HEK293 (cell line): ENCODE measurements at regions not wholly inside any gene's neighbourhood (a gene's known extent, or its start where the extent isn't known, plus 50 kb on each side); places are given as distances from the start of the nearest gene placed in this dataset.
A peak's percentile ranks its signal among the peaks of the same experiment; 100 is the strongest.

Experiments
- BCL11B ChIP-seq: fragments of 450-650 bp; formaldehyde crosslinking; IDR thresholded peaks from 2 replicates; pipeline ENCODE4 v1.5.1; 2016; ENCODE audit warnings: low read depth, missing biosample characterization, missing genetic modification characterization
- EGR2 ChIP-seq: fragments of 450-650 bp; formaldehyde crosslinking; IDR thresholded peaks from 2 replicates; pipeline ENCODE4 v1.5.1; 2016; ENCODE audit warnings: low read depth, missing biosample characterization, missing genetic modification characterization
- FEZF1 ChIP-seq: fragments of 450-650 bp; formaldehyde crosslinking; IDR thresholded peaks from 2 replicates; pipeline ENCODE4 v1.5.1; 2016; ENCODE audit warnings: missing biosample characterization, missing genetic modification characterization
- GFI1B ChIP-seq: fragments of 450-650 bp; formaldehyde crosslinking; IDR thresholded peaks from 2 replicates; pipeline ENCODE4 v1.5.1; 2016; ENCODE audit warnings: missing biosample characterization, missing genetic modification characterization
- HOXC10 ChIP-seq: sonication (generic); formaldehyde crosslinking; IDR thresholded peaks from 2 replicates; pipeline ENCODE4 v1.8.1; 2023; ENCODE audit warnings: mild to moderate bottlenecking, missing genetic modification reagents
- KLF1 ChIP-seq: fragments of 450-650 bp; formaldehyde crosslinking; IDR thresholded peaks from 2 replicates; pipeline ENCODE4 v1.5.1; 2016; ENCODE audit warnings: missing biosample characterization, missing genetic modification characterization
- KLF10 ChIP-seq: fragments of 450-650 bp; IDR thresholded peaks from 2 replicates; pipeline ENCODE4 v1.5.1; 2018; ENCODE audit warnings: missing biosample characterization, mild to moderate bottlenecking, missing genetic modification characterization
- KLF9 ChIP-seq: fragments of 450-650 bp; formaldehyde crosslinking; IDR thresholded peaks from 2 replicates; pipeline ENCODE4 v1.5.1; 2016; ENCODE audit warnings: missing biosample characterization, missing genetic modification characterization, low read depth
- MEIS1 ChIP-seq: sonication (generic); formaldehyde crosslinking; IDR thresholded peaks from 2 replicates; pipeline ENCODE4 v1.8.1; 2022; ENCODE audit warnings: missing genetic modification reagents, mild to moderate bottlenecking, borderline replicate concordance
- MZF1 ChIP-seq: fragments of 450-650 bp; formaldehyde crosslinking; IDR thresholded peaks from 2 replicates; pipeline ENCODE4 v1.5.1; 2017; ENCODE audit warnings: missing biosample characterization, missing genetic modification characterization, borderline replicate concordance
- OSR2 ChIP-seq: fragments of 450-650 bp; formaldehyde crosslinking; IDR thresholded peaks from 2 replicates; pipeline ENCODE4 v1.5.1; 2016; ENCODE audit warnings: missing biosample characterization, missing genetic modification characterization
- REPIN1 ChIP-seq: fragments of 450-650 bp; formaldehyde crosslinking; IDR thresholded peaks from 2 replicates; pipeline ENCODE4 v1.5.1; 2017; ENCODE audit warnings: missing biosample characterization, missing genetic modification characterization, low read depth
- SCRT1 ChIP-seq: fragments of 450-650 bp; formaldehyde crosslinking; IDR thresholded peaks from 2 replicates; pipeline ENCODE4 v1.5.1; 2016; ENCODE audit warnings: missing biosample characterization, missing genetic modification characterization, borderline replicate concordance
- SP7 ChIP-seq: fragments of 450-650 bp; formaldehyde crosslinking; IDR thresholded peaks from 2 replicates; pipeline ENCODE4 v1.5.1; 2016; ENCODE audit warnings: missing biosample characterization, missing genetic modification characterization
- WT1 ChIP-seq: fragments of 450-650 bp; formaldehyde crosslinking; IDR thresholded peaks from 2 replicates; pipeline ENCODE4 v1.5.1; 2016; ENCODE audit warnings: missing biosample characterization, missing genetic modification characterization
- YY2 ChIP-seq: fragments of 450-650 bp; formaldehyde crosslinking; IDR thresholded peaks from 2 replicates; pipeline ENCODE4 v1.5.1; 2016; ENCODE audit warnings: missing biosample characterization, missing genetic modification characterization
- ZEB2 ChIP-seq: fragments of 450-650 bp; formaldehyde crosslinking; IDR thresholded peaks from 2 replicates; pipeline ENCODE4 v1.5.1; 2016; ENCODE audit warnings: missing biosample characterization, missing genetic modification characterization
- ZFP69B ChIP-seq: fragments of 450-650 bp; formaldehyde crosslinking; IDR thresholded peaks from 2 replicates; pipeline ENCODE4 v1.5.1; 2016; ENCODE audit warnings: missing biosample characterization, missing genetic modification characterization
- ZIC2 ChIP-seq: fragments of 450-650 bp; formaldehyde crosslinking; IDR thresholded peaks from 2 replicates; pipeline ENCODE4 v1.5.1; 2016; ENCODE audit warnings: missing biosample characterization, missing genetic modification characterization
- ZNF132 ChIP-seq: fragments of 450-650 bp; formaldehyde crosslinking; IDR thresholded peaks from 2 replicates; pipeline ENCODE4 v1.5.1; 2017; ENCODE audit warnings: missing biosample characterization, missing genetic modification characterization, borderline replicate concordance
- ZNF157 ChIP-seq: fragments of 450-650 bp; formaldehyde crosslinking; IDR thresholded peaks from 2 replicates; pipeline ENCODE4 v1.5.1; 2016; ENCODE audit warnings: missing biosample characterization, missing genetic modification characterization
- ZNF169 ChIP-seq: fragments of 450-650 bp; formaldehyde crosslinking; IDR thresholded peaks from 2 replicates; pipeline ENCODE4 v1.5.1; 2016; ENCODE audit warnings: missing biosample characterization, missing genetic modification characterization
- ZNF302 ChIP-seq: fragments of 450-650 bp; formaldehyde crosslinking; IDR thresholded peaks from 2 replicates; pipeline ENCODE4 v1.5.1; 2016; ENCODE audit warnings: missing biosample characterization, missing genetic modification characterization, low read depth
- ZNF311 ChIP-seq: fragments of 450-650 bp; formaldehyde crosslinking; IDR thresholded peaks from 2 replicates; pipeline ENCODE4 v1.5.1; 2017; ENCODE audit warnings: missing biosample characterization, missing genetic modification characterization, borderline replicate concordance
- ZNF366 ChIP-seq: fragments of 450-650 bp; formaldehyde crosslinking; conservative IDR thresholded peaks from 2 replicates; pipeline ENCODE4 v1.5.1; 2016; ENCODE audit warnings: missing biosample characterization, missing genetic modification characterization
- ZNF394 ChIP-seq: fragments of 450-650 bp; formaldehyde crosslinking; IDR thresholded peaks from 2 replicates; pipeline ENCODE4 v1.5.1; 2016; ENCODE audit warnings: missing biosample characterization, missing genetic modification characterization, mild to moderate bottlenecking, moderate library complexity, borderline replicate concordance
- ZNF571 ChIP-seq: fragments of 450-650 bp; formaldehyde crosslinking; IDR thresholded peaks from 2 replicates; pipeline ENCODE4 v1.5.0; 2017; ENCODE audit warnings: missing biosample characterization, missing genetic modification characterization
- ZNF596 ChIP-seq: fragments of 450-650 bp; IDR thresholded peaks from 2 replicates; pipeline ENCODE4 v1.5.0; 2018; ENCODE audit warnings: missing biosample characterization, mild to moderate bottlenecking, missing genetic modification characterization, moderate library complexity
- ZNF76 ChIP-seq: fragments of 450-650 bp; formaldehyde crosslinking; IDR thresholded peaks from 2 replicates; pipeline ENCODE4; 2016; ENCODE audit warnings: low read depth, missing biosample characterization, missing genetic modification characterization, borderline replicate concordance
- TF ChIP-seq, protein P1 (sequence below): fragments of 450-650 bp; formaldehyde crosslinking; IDR thresholded peaks from 2 replicates; pipeline ENCODE4 v1.5.1; 2016; ENCODE audit warnings: missing biosample characterization, missing genetic modification characterization
- TF ChIP-seq, protein P2 (sequence below): fragments of 450-650 bp; formaldehyde crosslinking; IDR thresholded peaks from 2 replicates; pipeline ENCODE4 v1.5.1; 2016; ENCODE audit warnings: missing biosample characterization, missing genetic modification characterization
- TF ChIP-seq, protein P3 (sequence below): fragments of 450-650 bp; formaldehyde crosslinking; IDR thresholded peaks from 2 replicates; pipeline ENCODE4 v1.5.1; 2017; ENCODE audit warnings: missing biosample characterization, missing genetic modification characterization
- TF ChIP-seq, protein P4 (sequence below): fragments of 450-650 bp; formaldehyde crosslinking; conservative IDR thresholded peaks from 2 replicates; pipeline ENCODE4 v1.5.1; 2016; ENCODE audit warnings: low read depth, missing biosample characterization, missing genetic modification characterization

DNA sequence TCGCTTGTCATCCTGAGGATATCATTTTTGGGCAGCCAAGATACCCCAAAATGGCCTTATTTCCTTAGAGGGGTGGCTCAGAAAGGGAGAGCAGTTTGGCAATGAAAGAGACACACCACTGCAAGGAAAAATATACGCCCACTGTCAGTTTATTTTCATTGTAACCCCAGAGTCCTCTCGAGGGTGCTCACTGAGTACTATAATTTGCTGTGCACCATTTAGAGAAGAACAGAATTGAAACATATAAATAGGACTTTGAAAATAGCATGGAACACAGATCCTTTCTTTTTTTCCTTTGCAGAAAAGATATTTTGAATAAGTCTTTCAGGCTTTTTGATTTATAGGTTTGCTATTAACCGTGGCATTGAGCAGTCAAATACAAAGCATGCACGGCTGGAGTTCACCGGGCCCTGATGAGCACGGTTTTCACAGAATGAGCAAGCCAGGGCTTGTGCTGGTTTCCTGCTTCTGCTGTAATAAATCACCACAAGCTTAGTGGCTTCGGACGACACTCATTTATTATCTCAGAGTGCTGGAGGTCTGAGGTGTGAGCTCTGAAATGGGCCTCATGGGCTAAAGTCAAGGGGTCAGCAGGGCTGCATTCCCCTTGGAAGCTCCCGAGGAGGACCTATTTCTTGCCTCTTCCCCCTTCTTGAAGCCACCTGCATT lies 152.3 kb downstream of the ZNF664 start (continued):
- TF ChIP-seq, protein P1, sequence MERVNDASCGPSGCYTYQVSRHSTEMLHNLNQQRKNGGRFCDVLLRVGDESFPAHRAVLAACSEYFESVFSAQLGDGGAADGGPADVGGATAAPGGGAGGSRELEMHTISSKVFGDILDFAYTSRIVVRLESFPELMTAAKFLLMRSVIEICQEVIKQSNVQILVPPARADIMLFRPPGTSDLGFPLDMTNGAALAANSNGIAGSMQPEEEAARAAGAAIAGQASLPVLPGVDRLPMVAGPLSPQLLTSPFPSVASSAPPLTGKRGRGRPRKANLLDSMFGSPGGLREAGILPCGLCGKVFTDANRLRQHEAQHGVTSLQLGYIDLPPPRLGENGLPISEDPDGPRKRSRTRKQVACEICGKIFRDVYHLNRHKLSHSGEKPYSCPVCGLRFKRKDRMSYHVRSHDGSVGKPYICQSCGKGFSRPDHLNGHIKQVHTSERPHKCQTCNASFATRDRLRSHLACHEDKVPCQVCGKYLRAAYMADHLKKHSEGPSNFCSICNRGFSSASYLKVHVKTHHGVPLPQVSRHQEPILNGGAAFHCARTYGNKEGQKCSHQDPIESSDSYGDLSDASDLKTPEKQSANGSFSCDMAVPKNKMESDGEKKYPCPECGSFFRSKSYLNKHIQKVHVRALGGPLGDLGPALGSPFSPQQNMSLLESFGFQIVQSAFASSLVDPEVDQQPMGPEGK (tag by site-specific recombination): no peak
- no peak for TF ChIP-seq YY2 (tag by site-specific recombination)
- TF ChIP-seq FEZF1 (tag by site-specific recombination): peak; percentile 74
- TF ChIP-seq ZNF132 (tag by site-specific recombination): no peak
- TF ChIP-seq ZNF311 (tag by site-specific recombination): no peak
- TF ChIP-seq MZF1: no peak
- no peak for TF ChIP-seq ZFP69B (tag by site-specific recombination)
- no peak for TF ChIP-seq SCRT1 (tag by site-specific recombination)
- TF ChIP-seq EGR2: peak; percentile 13; the same call in 1 of the 2 replicates
- TF ChIP-seq, protein P2, sequence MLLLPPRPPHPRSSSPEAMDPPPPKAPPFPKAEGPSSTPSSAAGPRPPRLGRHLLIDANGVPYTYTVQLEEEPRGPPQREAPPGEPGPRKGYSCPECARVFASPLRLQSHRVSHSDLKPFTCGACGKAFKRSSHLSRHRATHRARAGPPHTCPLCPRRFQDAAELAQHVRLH (tag by site-specific recombination): no peak
- no peak for TF ChIP-seq GFI1B (tag by site-specific recombination)
- no peak for TF ChIP-seq HOXC10 (CRISPR knock-in tag)
- no peak for TF ChIP-seq KLF9 (tag by site-specific recombination)
- TF ChIP-seq WT1 (tag by site-specific recombination): no peak
- TF ChIP-seq KLF10 (tag by site-specific recombination): no peak
- TF ChIP-seq ZNF169: no peak
- 0 out of 2 replicates have a peak, but pooled peaks have one; percentile 21 for TF ChIP-seq ZNF366 (tag by site-specific recombination)
- TF ChIP-seq ZEB2: no peak; the same call in 1 of the 2 replicates
- no peak for TF ChIP-seq ZNF157 (tag by site-specific recombination)
- no peak for TF ChIP-seq BCL11B (tag by site-specific recombination)
- peak; percentile 66 for TF ChIP-seq SP7
- no peak for TF ChIP-seq ZNF571 (tag by site-specific recombination)
- TF ChIP-seq ZNF596 (tag by site-specific recombination): no peak
- TF ChIP-seq, protein P3, sequence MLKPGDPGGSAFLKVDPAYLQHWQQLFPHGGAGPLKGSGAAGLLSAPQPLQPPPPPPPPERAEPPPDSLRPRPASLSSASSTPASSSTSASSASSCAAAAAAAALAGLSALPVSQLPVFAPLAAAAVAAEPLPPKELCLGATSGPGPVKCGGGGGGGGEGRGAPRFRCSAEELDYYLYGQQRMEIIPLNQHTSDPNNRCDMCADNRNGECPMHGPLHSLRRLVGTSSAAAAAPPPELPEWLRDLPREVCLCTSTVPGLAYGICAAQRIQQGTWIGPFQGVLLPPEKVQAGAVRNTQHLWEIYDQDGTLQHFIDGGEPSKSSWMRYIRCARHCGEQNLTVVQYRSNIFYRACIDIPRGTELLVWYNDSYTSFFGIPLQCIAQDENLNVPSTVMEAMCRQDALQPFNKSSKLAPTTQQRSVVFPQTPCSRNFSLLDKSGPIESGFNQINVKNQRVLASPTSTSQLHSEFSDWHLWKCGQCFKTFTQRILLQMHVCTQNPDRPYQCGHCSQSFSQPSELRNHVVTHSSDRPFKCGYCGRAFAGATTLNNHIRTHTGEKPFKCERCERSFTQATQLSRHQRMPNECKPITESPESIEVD (tag by site-specific recombination): 0 out of 2 replicates have a peak, but pooled peaks have one; percentile 53
- no peak for TF ChIP-seq ZNF302 (tag by site-specific recombination)
- TF ChIP-seq ZNF394: no peak
- no peak for TF ChIP-seq ZNF76
- TF ChIP-seq, protein P4, sequence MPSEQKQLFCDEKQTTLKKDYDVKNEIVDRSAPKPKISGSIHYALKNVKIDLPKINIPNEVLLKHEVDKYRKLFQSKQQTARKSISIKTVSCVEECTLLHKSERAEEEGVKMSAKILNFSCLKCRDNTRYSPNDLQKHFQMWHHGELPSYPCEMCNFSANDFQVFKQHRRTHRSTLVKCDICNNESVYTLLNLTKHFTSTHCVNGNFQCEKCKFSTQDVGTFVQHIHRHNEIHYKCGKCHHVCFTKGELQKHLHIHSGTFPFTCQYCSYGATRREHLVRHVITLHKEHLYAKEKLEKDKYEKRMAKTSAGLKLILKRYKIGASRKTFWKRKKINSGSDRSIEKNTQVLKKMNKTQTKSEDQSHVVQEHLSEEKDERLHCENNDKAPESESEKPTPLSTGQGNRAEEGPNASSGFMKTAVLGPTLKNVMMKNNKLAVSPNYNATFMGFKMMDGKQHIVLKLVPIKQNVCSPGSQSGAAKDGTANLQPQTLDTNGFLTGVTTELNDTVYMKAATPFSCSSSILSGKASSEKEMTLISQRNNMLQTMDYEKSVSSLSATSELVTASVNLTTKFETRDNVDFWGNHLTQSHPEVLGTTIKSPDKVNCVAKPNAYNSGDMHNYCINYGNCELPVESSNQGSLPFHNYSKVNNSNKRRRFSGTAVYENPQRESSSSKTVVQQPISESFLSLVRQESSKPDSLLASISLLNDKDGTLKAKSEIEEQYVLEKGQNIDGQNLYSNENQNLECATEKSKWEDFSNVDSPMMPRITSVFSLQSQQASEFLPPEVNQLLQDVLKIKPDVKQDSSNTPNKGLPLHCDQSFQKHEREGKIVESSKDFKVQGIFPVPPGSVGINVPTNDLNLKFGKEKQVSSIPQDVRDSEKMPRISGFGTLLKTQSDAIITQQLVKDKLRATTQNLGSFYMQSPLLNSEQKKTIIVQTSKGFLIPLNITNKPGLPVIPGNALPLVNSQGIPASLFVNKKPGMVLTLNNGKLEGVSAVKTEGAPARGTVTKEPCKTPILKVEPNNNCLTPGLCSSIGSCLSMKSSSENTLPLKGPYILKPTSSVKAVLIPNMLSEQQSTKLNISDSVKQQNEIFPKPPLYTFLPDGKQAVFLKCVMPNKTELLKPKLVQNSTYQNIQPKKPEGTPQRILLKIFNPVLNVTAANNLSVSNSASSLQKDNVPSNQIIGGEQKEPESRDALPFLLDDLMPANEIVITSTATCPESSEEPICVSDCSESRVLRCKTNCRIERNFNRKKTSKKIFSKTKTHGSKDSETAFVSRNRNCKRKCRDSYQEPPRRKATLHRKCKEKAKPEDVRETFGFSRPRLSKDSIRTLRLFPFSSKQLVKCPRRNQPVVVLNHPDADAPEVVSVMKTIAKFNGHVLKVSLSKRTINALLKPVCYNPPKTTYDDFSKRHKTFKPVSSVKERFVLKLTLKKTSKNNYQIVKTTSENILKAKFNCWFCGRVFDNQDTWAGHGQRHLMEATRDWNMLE: no peak
- TF ChIP-seq OSR2 (tag by site-specific recombination): peak; percentile 64
- peak; percentile 40 for TF ChIP-seq ZIC2 (tag by site-specific recombination)
- TF ChIP-seq REPIN1 (tag by site-specific recombination): no peak
- TF ChIP-seq KLF1 (tag by site-specific recombination): no peak
- peak; percentile 80; the same call in 1 of the 2 replicates for TF ChIP-seq MEIS1 (CRISPR knock-in tag)
